SK-N-SH (cell line): ENCODE measurements at regions not wholly inside any gene's neighbourhood (a gene's known extent, or its start where the extent isn't known, plus 50 kb on each side); places are given as distances from the start of the nearest gene placed in this dataset.

Experiments
- CTCF ChIA-PET: fragments of 300-600, 350-600 bp; formaldehyde crosslinking; extraction: SDS; loops from one replicate; lab custom pipeline; 2021; lab: Yijun Ruan, JAX
- POLR2A ChIA-PET: fragments of 350-600 bp; sonication (Branson Sonifier 250); formaldehyde crosslinking; extraction: SDS; loops from one replicate; lab custom pipeline; 2020; ENCODE audit warnings: antibody characterized with exemption, inconsistent platforms; lab: Yijun Ruan, JAX
- DNase-seq: peaks from one replicate; pipeline ENCODE4 v3.0.0; 2012
- H2AFZ ChIP-seq: fragments of 200-600 bp; sonication (generic); 2 replicates; pipeline ENCODE4 v1.8.1; 2016; ENCODE audit warnings: antibody characterized with exemption, mild to moderate bottlenecking, low read depth
- H3F3A ChIP-seq: fragments of 200-600 bp; sonication (generic); replicated peaks from 2 replicates; pipeline ENCODE3; 2016; ENCODE audit warnings: antibody characterized with exemption, mild to moderate bottlenecking; ENCODE audit not compliant: insufficient read depth
- H3K27ac ChIP-seq, 2 experiments: fragments of 200-500 bp in 1 of 2; fragments of 200-600 bp in 1 of 2; sonication (Bioruptor generic) in 1 of 2; sonication (generic), shearing (Covaris generic) in 1 of 2; 2 replicates each; pipeline versions ENCODE4 v1.5.1 to v1.6.1; 2014 to 2016; ENCODE audit warnings: low read depth in 2 of 2, inconsistent platforms in 1 of 2, low read length in 1 of 2, mild to moderate bottlenecking in 1 of 2, mixed read lengths in 1 of 2
- H3K27me3 ChIP-seq: fragments of 200-600 bp; sonication (generic), shearing (Covaris generic); 2 replicates; pipeline ENCODE4 v1.6.1; 2016; ENCODE audit warnings: mixed run types; ENCODE audit not compliant: insufficient read depth
- H3K36me3 ChIP-seq, 2 experiments: fragments of 200-500 bp in 1 of 2; fragments of 200-600 bp in 1 of 2; sonication (Bioruptor generic) in 1 of 2; sonication (generic) in 1 of 2; replicated peaks in 1 of 2; 2 replicates each; pipeline versions ENCODE3 to v1.5.1; 2014 to 2016; ENCODE audit warnings: low read length in 1 of 2, mild to moderate bottlenecking in 1 of 2; ENCODE audit not compliant: insufficient read depth in 2 of 2, control insufficient read depth in 1 of 2
- H3K4me1 ChIP-seq, 2 experiments: fragments of 200-500 bp in 1 of 2; fragments of 200-600 bp in 1 of 2; sonication (Bioruptor generic) in 1 of 2; sonication (generic), shearing (Covaris generic) in 1 of 2; 2 replicates each; pipeline versions ENCODE4 v1.5.1 to v1.6.1; 2014 to 2016; ENCODE audit warnings: low read depth in 1 of 2, low read length in 1 of 2, mixed run types in 1 of 2; ENCODE audit not compliant: insufficient read depth in 2 of 2, control insufficient read depth in 1 of 2
- H3K4me2 ChIP-seq: fragments of 200-600 bp; sonication (generic), shearing (Covaris generic); 2 replicates; pipeline ENCODE4 v1.6.1; 2017; ENCODE audit warnings: mixed run types
- H3K4me3 ChIP-seq, 2 experiments: fragments of 200-500 bp in 1 of 2; fragments of 200-600 bp in 1 of 2; sonication (Bioruptor generic) in 1 of 2; sonication (generic), shearing (Covaris generic) in 1 of 2; 2 replicates each; pipeline versions ENCODE4 v1.5.1 to v1.8.1; 2014 to 2016; ENCODE audit warnings: low read depth in 2 of 2, inconsistent platforms in 1 of 2, low read length in 1 of 2, mild to moderate bottlenecking in 1 of 2, mixed read lengths in 1 of 2, moderate library complexity in 1 of 2
- H3K79me2 ChIP-seq: fragments of 200-600 bp; sonication (generic); 2 replicates; pipeline ENCODE4 v1.8.1; 2017; ENCODE audit warnings: mild to moderate bottlenecking; ENCODE audit not compliant: insufficient read depth
- H3K9ac ChIP-seq: fragments of 200-600 bp; sonication (generic); 2 replicates; pipeline ENCODE4 v1.6.1; 2017; ENCODE audit warnings: mixed run types
- H3K9me2 ChIP-seq: fragments of 200-600 bp; sonication (generic); 2 replicates; pipeline ENCODE4 v1.6.1; 2017; ENCODE audit warnings: mixed run types
- H3K9me3 ChIP-seq: fragments of 200-600 bp; sonication (generic); 2 replicates; pipeline ENCODE4 v1.6.1; 2017; ENCODE audit warnings: mixed run types, mild to moderate bottlenecking, moderate library complexity
- H4K20me1 ChIP-seq: fragments of 200-600 bp; sonication (generic); 2 replicates; pipeline ENCODE4 v1.6.1; 2017; ENCODE audit warnings: mild to moderate bottlenecking, mixed run types; ENCODE audit not compliant: insufficient read depth
- ELF1 ChIP-seq: IDR thresholded peaks from 2 replicates; pipeline ENCODE4 v1.4.0; 2012
- EP300 ChIP-seq, 2 experiments: IDR thresholded peaks; 2 replicates each; pipeline versions ENCODE4 v1.4.0 to v1.6.1; 2012; ENCODE audit warnings: borderline replicate concordance in 1 of 2, low read depth in 1 of 2, low read length in 1 of 2
- EZH2phosphoT487 ChIP-seq: fragments of 200-600 bp; sonication (generic); IDR thresholded peaks from 2 replicates; pipeline ENCODE4 v1.6.1; 2017; ENCODE audit warnings: low read depth, mixed run types, mild to moderate bottlenecking, antibody characterized with exemption, moderate library complexity, borderline replicate concordance
- FOXM1 ChIP-seq: IDR thresholded peaks from 2 replicates; pipeline ENCODE4 v1.4.0; 2012; ENCODE audit warnings: low read depth, mild to moderate bottlenecking
- IRF3 ChIP-seq: fragments of 150-350 bp; IDR thresholded peaks from 2 replicates; pipeline ENCODE4 v1.6.1; 2016; ENCODE audit warnings: mild to moderate bottlenecking, low read depth, low read length
- JUND ChIP-seq: IDR thresholded peaks from 2 replicates; pipeline ENCODE4 v1.4.0; 2012
- MAX ChIP-seq: IDR thresholded peaks from 2 replicates; pipeline ENCODE4 v1.4.0; 2012; ENCODE audit warnings: low read depth
- MEF2A ChIP-seq: IDR thresholded peaks from 2 replicates; pipeline ENCODE4 v1.4.0; 2012; ENCODE audit warnings: low read depth, borderline replicate concordance
- NFIC ChIP-seq: IDR thresholded peaks from 2 replicates; pipeline ENCODE4 v1.4.0; 2012; ENCODE audit warnings: borderline replicate concordance
- PBX3 ChIP-seq: IDR thresholded peaks from 2 replicates; pipeline ENCODE4; 2012
- RAD21 ChIP-seq: IDR thresholded peaks from 2 replicates; pipeline ENCODE4 v1.6.1; 2012; ENCODE audit warnings: mild to moderate bottlenecking, low read length
- RCOR1 ChIP-seq: fragments of 150-350 bp; IDR thresholded peaks from 2 replicates; pipeline ENCODE4 v1.6.1; 2017; ENCODE audit warnings: antibody characterized with exemption, low read length
- REST ChIP-seq: IDR thresholded peaks from 2 replicates; pipeline ENCODE4 v1.6.1; 2012; ENCODE audit warnings: mild to moderate bottlenecking, low read depth, low read length, moderate library complexity
- RFX5 ChIP-seq: IDR thresholded peaks from 2 replicates; pipeline ENCODE4 v1.6.1; 2012; ENCODE audit warnings: mild to moderate bottlenecking, improper control_type of control experiment, low read length
- RXRA ChIP-seq: IDR thresholded peaks from 2 replicates; pipeline ENCODE4 v1.4.0; 2012; ENCODE audit warnings: low read depth, mild to moderate bottlenecking, borderline replicate concordance
- USF1 ChIP-seq: IDR thresholded peaks from 2 replicates; pipeline ENCODE4 v1.4.0; 2012; ENCODE audit warnings: low read depth, borderline replicate concordance
- YY1 ChIP-seq: IDR thresholded peaks from 2 replicates; pipeline ENCODE4 v1.4.0; 2012; ENCODE audit warnings: low read depth, mild to moderate bottlenecking
- ZBTB33 ChIP-seq: IDR thresholded peaks from 2 replicates; pipeline ENCODE4 v1.4.0; 2012; ENCODE audit warnings: low read depth, borderline replicate concordance
- WGBS: methylation state at CpG from one replicate; pipeline ENCODE4 v1.1.6; 2017; ENCODE audit warnings: low lambda C conversion rate; 5-methylcytosine and 5-hydroxymethylcytosine counted together

- H3F3A ChIP-seq = peaks cover 4% of the 10 kb centered on the region
- H3K36me3 ChIP-seq = no peaks in the 10 kb centered on the region
- no peaks in the 10 kb centered on the region for H3K79me2 ChIP-seq
- POLR2A ChIA-PET = no interaction called here
- no peak overlapping the region for H3K4me2 ChIP-seq
- no peak overlapping the region for H2AFZ ChIP-seq
- H3K27me3 ChIP-seq = no peaks in the 10 kb centered on the region
- H3K27ac ChIP-seq = no peak overlapping the region
- no peak overlapping the region for H3K9ac ChIP-seq
- TF ChIP-seq USF1 = no peak
- TF ChIP-seq PBX3 = no peak
- TF ChIP-seq RAD21 = no peak
- no peak for TF ChIP-seq MEF2A
- TF ChIP-seq EZH2phosphoT487 = no peak
- TF ChIP-seq JUND = no peak
- TF ChIP-seq MAX = no peak
- TF ChIP-seq YY1 = no peak
- no peak for TF ChIP-seq EP300 (IDR thresholded peaks at IDR 0.05; ENCODE audit: borderline replicate concordance in 1 of 2, low read depth in 1 of 2, low read length in 1 of 2)
- no peak for TF ChIP-seq ZBTB33
- no peak for TF ChIP-seq RFX5
- no peak for TF ChIP-seq NFIC
- no peak for TF ChIP-seq RCOR1
- TF ChIP-seq REST = no peak
- no peak for TF ChIP-seq IRF3
- TF ChIP-seq FOXM1 = no peak
- TF ChIP-seq RXRA = no peak
- TF ChIP-seq ELF1 = no peak
- TF ChIP-seq, all 33 proteins: peak for 0
- peaks cover 3% of the 10 kb centered on the region; the same call in 1 of the 2 replicates for H3K9me2 ChIP-seq
- no peaks in the 10 kb centered on the region for H3K9me3 ChIP-seq
- 67% methylated on average over 1 of the region's 1 CpG for WGBS
- no peaks in the 10 kb centered on the region for H4K20me1 ChIP-seq
- no peaks in the 10 kb centered on the region; a peak in 1 of 4 replicates for H3K4me1 ChIP-seq
- DNase-seq = no peak
- CTCF ChIA-PET = interaction anchor here (1.8 kb wide), 1 partner anchor 11 kb away, joined by 5 read pairs; no protein-coding TSS in a partner anchor
- H3K4me3 ChIP-seq = no peak overlapping the region
Measured at GRCh38 chr7:83857691-83858090, 208.8 kb upstream of the SEMA3E start.
